ENCODE measurements at regions not wholly inside any gene's neighbourhood (a gene's known extent, or its start where the extent isn't known, plus 50 kb on each side); places are given as distances from the start of the nearest gene placed in this dataset.
A peak's percentile ranks its signal among the peaks of the same experiment; 100 is the strongest.
"Not testable (repeated sequence)": the region's sequence is repeated elsewhere in the genome, so short reads cannot be mapped to it uniquely, and the experiment has no call there.

DNA sequence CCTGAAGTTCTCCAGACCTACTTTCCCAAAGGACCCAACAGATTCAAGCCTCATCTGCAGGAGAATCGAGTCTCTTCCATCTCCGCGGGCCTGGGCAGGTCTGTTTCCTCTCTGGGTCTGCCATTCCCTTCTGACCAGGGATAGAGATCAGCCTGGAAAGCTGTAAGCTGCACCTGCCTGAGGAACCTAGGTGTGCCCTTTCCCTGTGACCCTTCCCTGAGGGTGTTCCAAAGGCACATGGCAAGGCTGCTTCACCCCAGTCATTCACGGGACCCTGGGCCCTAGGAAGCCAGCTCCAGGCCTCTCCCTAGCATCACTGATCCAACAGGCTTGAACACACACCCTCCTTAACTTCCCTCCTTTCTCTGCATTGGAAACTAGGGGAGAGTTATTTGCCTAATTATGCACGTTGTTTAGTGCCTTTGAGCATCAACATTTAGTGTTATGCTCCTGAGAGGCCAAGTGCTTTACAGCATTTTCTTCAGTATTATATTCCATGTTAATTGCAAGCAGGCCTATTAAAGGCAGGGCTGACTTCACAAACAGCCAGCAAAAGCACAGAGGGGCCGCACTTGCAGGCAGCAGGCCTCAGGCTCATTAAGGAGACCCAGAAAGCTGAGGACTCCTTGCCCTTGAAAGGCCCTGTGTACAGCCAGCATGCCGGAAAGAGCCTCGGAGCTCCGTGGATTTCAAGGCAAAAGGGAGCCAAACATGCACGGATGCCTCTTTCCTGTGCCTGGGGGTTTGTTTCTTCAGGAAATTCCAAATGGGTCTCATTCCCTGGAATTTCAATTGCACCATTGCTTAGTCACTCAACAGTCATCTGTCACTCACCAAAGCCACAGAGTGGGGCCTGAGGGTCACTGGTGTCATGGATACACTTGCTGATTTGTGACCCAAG is 91.0 kb upstream of the FAM20C start:
- DNase-seq (ENCODE audit: low spot score): no peak

DNA sequence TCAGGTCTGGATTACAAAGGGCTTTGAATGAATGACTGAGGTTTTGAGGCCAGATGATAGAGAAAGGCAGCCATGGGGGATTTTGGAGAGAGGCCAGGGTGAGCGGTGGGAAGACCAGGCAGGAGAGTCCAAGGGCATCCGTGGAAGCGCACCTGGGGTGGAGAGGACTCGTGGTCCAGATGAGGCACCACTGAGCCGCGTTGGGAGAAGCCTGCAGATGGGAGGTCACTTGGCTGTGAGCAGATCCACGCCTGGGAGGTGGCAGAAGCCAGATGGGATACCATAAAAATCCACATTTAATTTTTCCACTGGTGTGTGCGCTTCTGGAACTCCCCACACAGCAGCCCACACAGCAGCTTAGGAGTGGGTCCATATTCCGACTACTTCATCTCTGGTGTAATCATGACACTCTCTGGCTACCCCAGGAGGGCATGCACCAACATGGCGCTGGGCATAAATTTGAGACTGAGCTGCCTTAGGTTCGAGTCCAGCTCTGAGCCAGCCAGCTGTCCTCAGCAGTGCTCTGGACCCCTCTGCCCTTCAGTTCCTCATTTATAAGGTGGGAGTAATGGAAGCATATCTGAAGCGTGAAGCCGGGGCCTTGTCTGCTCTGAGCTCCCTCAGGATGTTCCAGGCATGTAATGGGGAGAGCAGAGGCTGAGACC is 90.2 kb upstream of the FAM20C start:
- no peak for DNase-seq (ENCODE audit: low spot score)

DNA sequence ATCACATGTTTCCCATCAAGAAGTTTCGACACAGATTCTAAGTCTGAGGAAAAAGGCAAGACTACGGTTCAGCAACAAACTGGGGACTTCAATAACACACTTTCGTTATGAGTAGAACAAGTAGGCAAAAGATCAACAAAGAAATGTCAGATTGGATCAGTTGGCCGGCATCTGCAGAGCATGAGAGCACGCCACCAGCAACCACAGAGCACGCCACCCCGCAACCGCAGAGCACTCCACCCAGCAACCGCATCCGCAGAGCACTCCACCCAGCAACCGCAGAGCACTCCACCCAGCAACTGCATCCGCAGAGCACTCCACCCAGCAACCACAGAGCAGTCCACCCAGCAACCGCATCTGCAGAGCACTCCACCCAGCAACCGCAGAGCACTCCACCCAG is 89.7 kb upstream of the FAM20C start:
- no peak for DNase-seq (ENCODE audit: low spot score)

DNA sequence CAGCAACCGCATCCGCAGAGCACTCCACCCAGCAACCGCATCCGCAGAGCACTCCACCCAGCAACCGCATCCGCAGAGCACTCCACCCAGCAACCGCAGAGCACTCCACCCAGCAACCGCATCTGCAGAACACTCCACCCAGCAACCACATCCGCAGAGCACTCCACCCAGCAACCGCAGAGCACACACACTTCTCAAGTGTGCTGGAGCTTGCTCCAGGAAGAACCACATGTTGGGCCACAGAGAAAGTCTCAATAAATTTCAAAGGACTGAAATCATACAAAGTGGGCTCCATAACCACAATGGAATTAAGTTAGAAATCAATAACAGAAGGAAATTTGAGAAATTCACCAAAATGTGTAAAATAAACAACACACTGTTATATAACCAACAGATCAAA is 88.4 kb upstream of the FAM20C start:
- not testable (repeated sequence) for DNase-seq (ENCODE audit: low spot score)

DNA sequence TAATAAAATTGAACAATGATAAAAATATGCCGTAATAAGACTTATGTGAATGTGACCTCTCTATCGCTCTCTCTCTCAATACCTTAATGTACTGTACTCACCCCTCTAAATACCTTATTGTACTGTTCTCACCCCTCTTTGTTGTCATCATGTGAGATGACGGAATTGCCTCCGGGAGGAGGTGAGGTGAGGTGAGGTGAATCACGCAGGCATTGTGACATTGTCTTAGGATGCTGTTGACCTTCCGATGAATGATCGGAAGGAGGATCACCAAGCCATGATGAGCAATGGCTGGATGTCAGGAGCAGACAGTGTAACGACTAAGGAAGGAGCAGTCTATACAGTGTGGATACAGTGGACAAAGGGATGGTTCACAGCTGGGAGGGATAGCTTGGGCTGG is 87.4 kb upstream of the FAM20C start:
- DNase-seq (ENCODE audit: low spot score): no peak

DNA sequence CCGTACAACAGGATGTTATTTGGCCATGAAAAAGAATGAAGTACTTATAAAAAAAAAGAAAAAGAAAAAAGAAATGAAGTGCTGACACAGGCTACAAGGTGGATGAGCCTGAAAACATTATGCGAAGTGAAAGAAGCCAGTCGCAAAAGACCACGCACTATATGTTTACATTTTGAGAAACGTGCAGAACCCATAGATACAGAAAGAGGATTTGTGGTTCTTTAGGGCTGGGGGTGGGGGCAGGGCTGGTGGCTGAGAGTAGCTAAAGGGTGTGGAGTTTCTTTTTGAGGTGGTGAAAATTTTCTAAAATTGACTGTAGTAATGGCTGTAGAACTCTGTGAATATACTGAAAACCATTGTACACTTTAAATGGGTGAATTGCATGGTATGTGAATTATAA is 86.0 kb upstream of the FAM20C start:
- DNase-seq (ENCODE audit: low spot score): no peak

DNA sequence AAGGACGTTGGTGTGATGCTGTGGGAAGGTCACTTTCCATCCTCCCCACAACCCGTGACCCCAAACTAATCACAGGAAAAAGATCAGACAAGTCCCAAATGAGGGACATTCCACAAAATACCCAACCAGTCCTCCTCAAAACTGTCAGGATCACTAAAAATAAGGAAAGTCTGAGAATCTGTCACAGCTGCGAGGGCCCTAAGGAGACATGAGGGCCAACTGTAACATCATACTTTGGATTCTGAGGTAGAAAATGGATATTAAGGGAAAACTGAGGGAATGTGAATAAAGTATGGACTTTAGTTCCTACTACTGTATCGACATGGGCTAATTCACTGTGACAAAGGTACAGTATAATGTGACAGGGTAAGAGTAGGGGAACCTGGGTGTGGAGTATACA is 85.1 kb upstream of the FAM20C start:
- DNase-seq (ENCODE audit: low spot score): no peak

DNA sequence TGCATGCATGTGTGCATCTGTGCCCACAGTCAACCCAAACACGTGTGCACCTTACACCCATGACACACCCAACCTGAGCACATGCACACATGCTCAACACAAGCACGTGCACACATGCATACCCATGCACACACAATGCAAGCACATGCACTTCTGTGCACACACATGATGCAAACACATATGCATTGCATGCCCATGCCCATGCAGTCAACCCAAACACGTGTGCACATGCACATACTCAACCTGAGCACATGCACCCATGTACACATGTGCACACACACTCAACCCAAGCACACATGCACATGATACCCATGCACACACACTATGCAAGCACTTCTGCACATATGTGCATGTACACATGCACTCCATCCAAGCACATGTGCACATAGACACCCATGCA is 84.5 kb upstream of the FAM20C start:
- DNase-seq (ENCODE audit: low spot score): no peak

DNA sequence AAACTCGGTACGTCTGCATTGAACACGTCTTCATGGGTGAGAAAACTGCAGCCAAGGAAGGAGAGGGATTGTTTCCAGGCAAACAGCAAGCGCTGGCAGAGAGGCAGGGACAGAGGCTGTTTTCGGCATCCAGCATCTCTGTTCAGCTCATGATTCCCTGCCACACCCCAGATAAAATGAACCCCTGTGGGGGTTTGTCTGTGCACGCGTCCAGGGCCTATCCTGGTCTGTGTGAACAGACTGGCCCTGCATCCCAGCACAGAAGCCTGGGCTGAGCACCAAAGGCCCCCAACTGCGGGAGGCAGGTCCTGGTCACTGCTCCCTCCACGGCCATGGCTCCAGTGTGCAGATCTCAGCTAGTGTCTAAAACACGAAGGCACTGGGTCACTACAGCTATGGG is 83.3 kb upstream of the FAM20C start:
- DNase-seq (ENCODE audit: low spot score): no peak

DNA sequence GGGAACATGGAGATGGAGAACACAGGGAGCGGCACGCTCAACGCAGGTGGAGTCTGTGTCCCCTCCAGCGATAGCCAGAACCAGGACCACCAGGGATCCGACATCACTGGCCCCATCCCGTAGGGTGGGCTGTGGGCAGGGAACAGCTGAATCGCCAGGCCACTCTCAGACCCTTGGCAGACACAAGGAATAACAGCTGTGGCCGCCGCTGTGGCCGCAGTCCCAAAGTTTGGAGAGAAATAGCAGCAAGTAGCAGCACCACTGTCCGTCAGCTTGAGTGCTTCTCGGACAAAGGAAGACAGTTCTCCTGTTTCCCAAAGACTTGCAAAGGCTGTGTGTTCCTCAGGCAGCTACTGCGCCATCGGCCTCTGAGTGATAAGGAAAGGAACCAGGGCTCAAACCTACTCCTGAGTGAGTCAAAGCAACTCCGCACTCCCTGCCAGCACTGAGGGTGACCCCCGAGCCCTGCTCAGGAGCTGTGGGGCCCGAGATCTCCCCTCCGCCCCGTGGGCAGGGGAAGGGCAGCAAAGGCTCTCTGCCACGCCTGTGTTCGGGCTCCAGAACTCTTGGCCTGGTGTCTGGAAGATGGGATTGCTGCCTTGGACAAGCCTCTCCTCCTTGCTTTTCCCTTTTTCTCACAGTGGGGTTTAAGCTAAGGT is 82.3 kb upstream of the FAM20C start:
- no peak for DNase-seq (ENCODE audit: low spot score)

DNA sequence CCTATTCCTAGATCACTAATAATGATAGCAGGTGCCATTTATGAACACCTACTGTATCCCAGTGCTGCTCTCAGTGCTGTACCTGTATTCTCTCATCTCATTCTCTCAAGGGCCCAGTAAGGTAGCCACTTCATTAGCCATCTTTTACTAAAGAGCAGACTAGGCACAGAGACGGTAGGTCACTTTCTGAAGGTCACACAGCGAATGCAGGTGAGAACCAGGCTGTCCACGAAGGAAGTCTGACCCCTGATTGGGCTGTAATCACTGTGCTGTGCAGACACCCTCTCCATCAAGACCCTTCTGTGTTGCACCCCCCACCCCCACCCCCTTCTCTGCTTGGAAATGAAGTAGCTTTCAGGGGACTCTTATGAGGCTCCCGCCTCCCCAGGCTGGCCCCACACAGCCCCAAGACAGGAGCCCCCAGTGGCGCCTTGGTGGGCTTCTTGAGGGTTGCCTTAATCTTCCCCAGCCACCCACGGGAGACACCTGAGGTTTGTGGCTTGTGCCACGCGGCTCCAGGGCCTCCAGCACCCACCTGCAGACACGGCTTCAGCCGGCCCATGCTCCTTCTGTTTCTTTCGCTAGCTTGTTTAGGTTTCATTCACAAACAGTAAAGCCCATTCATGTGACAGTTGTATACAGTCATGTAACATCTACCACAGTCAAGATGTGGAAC is 81.7 kb upstream of the FAM20C start:
- DNase-seq (ENCODE audit: low spot score): no peak

DNA sequence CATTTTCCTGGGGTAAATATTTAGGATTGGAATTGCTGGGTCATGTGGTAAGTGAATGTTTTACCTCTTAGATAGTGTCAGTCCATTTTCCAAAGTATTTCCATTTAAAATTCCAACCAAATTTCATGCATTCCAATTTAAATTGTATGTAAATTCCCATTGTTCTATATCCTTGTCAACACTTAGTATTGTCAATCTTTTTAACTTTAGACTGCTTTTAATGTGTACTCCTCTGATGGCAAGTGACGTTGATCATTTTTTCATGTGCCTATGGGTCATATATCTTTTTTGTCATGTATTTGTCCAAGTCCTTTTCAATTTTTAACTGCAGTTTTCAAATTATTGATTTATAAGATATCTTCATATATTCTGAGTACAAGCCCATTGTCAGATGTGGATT is 80.8 kb upstream of the FAM20C start:
- DNase-seq (ENCODE audit: low spot score): no peak

DNA sequence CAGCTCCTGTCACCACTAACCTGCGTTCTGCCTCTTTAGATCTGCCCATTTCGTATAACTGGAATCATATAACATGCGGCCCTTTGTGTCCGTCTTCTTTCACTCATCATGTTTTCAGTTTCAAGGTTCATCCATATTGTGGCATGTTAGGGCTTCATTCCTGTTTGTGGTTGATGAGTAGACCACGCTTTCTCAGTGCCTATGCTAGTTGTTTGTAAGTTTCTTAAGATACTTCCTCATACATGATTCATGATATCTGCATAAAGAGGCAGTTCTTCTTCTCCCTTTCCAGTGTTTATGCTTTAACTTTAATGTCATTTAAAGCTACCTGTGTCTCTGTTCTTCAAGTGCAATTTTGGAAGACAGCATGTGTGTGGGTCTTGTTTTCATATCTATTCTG is 79.5 kb upstream of the FAM20C start:
- peak; percentile 11 for DNase-seq (ENCODE audit: low spot score)

DNA sequence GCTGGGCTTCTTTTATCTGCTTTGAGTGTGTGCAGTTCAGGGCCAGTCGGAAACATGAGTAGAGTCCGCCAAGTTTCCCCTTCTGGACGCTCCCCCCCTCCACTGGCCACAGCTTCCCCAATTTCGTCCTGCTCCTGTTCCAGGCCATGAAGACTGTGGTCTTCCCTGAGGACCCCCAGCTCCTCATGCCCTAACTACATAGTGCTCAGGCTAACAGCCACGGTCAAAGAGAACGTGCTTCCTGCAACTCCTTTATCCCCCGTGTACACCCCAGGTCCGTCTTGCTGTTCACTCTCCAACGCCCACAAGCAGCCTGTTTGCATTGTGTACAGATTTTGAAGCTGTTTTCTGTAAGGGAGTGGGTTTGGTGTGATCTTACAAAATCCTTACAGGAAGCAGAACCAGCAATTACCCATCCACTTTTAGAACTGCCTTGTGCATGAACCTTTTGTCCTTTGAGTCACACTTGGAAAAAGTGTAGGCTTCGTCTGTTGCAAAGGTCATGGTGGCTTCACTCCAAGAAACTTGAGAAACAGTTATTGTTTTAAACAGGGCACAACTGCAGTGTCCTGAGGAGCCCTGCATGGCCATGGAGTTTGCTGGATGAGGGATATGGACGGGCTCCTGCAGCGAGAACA is 77.0 kb upstream of the FAM20C start:
- peak; percentile 78 for DNase-seq (ENCODE audit: low spot score)

DNA sequence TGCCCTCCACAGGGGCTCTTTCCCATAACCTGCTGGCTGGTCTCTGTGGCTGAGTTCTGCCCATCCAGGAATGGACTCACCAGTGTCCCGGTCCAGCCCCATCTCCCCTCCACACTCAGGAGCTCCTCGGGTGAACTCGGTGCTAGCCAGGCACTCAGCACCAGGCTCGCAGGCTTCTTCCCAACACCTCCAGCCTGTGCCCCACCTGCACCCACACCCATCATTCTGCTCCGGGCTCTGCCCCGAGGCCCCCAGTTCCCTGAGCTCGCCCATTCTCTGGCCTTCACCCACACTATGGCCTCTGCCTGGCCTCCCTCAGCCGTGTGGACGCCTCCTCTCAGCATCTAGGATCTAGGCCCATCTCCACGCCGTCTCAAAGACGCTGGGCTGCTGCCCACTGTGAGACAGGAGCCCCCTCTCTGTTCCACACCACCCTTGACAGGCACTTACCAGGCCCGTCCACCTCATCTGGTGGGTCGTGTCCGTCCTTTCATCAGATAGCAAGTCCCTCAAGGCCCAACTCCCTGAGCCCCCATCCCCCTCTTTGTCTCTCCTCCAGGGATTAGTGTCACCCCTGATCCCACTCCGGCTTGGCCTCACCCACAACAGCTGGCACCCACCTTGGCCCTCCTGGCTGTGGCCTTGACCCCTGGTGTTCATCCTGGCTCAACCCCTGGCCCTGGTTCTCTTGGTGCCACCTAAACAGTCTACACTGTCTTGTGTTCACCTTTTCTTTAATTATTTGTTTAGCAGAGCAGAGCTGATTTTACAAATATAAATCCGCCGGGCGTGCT is 76.0 kb upstream of the FAM20C start:
- no peak for DNase-seq (ENCODE audit: low spot score)

DNA sequence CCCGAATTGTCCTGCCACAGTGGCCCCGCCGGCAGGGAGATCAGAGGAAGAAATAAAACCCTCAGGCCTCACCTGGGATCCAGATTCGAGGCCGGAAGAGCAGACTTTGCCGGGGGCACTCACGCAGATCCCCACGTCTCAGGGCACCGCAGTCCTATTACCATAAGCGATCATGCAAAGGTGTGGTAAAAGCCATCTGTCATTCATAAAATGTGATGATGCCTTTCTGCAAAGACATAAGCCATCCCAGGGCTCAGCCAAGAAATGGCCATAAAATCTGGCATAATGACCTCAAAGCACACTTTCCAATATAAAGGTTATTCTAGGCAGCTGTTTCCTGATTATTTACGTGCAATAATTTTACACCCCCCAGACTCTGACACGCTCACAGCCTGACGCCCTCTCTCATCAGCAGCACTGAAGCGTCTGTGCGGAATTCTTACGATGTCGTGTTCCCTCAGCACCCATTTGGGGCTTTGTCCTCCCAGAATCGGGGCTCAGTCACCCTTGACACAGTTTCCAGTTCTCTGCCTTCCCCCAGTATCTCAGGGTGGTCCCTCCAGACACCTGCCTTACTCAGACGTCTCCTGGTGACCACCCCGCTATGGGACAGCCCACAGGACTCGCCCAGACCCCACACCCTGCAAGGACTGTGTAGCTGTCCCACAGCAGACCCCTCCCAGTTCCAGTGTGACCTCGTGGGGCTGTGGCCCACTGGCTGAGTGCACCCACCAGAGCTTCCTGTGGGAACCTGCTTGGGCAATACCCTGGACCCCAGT is 74.3 kb upstream of the FAM20C start:
- DNase-seq (ENCODE audit: low spot score): no peak

DNA sequence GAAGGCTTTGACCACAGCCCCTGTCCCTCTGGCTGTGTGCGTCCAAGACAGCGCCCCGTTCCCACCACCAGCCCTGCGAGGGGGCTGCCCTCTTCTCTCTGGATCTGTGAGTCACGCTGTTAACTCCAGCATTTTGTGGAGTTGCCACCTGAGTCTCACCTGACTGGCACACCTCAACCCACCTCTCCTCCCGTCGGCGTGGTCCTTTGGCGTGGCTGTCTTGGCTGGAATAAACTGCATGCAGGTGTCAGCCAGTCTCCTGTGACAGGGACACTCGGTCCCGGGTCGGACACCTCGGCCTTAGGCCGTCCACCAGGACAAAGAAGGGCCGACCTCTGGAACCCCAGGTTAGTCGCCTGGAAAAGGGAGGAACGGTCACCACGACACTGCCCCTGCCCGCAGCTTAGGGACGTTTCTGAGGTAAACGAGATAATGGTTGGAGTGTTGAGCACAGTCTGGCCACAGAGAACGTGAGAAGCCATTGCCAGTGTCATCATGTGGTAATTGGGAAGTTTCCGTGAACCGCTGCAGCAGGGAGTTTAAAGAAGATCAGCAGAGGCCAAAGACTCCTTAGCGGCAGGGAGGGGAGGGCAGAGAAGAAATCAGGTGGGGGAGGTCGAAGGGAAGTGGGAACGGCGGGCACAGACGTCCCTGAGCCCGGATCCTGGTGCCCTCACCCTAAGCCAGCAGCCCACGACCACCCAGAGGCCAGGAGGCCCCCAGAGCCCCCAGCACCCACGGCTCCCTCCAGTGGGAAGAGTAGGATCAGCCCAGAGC is 73.6 kb upstream of the FAM20C start:
- DNase-seq (ENCODE audit: low spot score): peak; percentile 30

DNA sequence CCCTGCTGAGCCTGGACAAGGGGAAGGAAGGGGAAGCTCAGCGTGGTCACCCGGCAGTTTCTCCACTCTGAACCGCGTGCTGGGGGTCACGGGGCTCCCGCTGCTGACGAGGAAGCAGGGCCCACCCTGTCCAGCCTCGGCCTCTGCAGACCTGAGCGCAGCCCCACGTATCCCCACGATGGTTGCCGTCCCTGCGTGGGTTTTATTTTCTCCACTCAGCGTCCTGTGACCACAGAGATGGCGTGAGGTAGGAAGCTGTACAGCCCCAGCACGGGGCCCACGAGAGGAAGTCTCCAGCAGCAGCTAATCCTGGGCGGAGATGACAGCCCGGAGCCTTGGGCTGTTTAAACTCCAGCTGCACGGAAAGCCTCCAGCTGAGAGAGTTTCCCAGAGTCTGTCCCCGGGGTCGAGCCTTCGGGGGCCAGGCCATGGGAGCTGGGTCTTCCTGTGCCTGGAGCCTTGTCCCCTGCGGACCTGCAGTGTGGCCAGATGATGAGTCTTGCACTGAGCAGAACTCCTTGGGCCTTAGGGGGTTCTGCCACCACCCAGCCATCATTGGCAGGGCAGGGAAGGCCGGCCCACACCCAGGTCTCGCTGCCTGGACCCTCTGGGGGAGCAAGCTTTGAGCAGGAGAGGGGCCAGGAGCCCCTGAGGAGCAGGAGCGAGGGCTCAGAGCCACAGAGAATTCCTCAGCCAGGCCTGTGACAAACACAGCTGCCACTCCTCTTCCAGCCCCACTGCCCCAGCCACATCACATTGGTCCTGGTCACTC is 72.8 kb upstream of the FAM20C start:
- peak; percentile 42 for DNase-seq (ENCODE audit: low spot score)
